ENCODE measurements at regions not wholly inside any gene's neighbourhood (a gene's known extent, or its start where the extent isn't known, plus 50 kb on each side); places are given as distances from the start of the nearest gene placed in this dataset.

DNA sequence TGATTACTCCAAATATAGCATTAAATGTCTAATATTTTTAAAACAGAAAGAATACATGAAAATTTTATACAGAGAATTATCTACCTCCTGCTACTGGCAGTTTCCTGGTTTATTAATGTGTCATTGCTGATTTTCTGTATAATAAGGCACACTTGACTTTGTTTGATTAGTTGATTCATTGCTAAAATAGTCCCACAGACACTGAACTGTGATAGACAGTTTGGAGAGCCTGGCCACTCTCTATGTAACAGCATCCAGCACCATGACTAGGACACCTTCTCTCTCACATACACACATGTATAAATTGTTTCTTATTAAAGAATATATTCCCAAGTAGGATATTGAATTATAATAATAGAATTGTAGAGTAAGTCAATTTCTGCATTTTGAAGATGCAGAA, 368.5 kb upstream of the SNX7 start:
- H3K9me3 ChIP-seq (replicated peaks; ENCODE audit: control insufficient read depth, insufficient read depth, low read length), result no peaks in the 10 kb centered on the region
- BruUV-seq (replicated peaks), result no TSS peak
- ATAC-seq (no peak), FAIRE-seq (no peak), DNase-seq (ENCODE audit: low read depth, low spot score) (no peak)
- H3K27ac ChIP-seq (ENCODE audit: control insufficient read depth, insufficient read depth), result no peak overlapping the region
- H3K36me3 ChIP-seq (ENCODE audit: control insufficient read depth in 2 of 2, insufficient read depth in 2 of 2, low read length in 1 of 2), result no peaks in the 10 kb centered on the region
- H4K20me1 ChIP-seq (ENCODE audit: control insufficient read depth, insufficient read depth), result no peaks in the 10 kb centered on the region
- no peaks in the 10 kb centered on the region for H3K4me1 ChIP-seq (ENCODE audit: control insufficient read depth, insufficient read depth, low read length)
- H3K9ac ChIP-seq (ENCODE audit: control insufficient read depth, insufficient read depth, low read length), result no peak overlapping the region
- ChIA-PET CTCF (no interaction called here), POLR2A (no interaction called here), RAD21 (ENCODE audit: unreplicated experiment) (no interaction called here), SMC1A (ENCODE audit: uncharacterized antibody, unreplicated experiment) (interaction anchor here (1.2 kb wide), 1 partner anchor 17 kb away, joined by 4 read pairs; no protein-coding TSS in a partner anchor)
- in situ Hi-C loops (cut with MboI), result no loop called here
- no peak overlapping the region for H3K4me3 ChIP-seq
- TF ChIP-seq, protein P1, sequence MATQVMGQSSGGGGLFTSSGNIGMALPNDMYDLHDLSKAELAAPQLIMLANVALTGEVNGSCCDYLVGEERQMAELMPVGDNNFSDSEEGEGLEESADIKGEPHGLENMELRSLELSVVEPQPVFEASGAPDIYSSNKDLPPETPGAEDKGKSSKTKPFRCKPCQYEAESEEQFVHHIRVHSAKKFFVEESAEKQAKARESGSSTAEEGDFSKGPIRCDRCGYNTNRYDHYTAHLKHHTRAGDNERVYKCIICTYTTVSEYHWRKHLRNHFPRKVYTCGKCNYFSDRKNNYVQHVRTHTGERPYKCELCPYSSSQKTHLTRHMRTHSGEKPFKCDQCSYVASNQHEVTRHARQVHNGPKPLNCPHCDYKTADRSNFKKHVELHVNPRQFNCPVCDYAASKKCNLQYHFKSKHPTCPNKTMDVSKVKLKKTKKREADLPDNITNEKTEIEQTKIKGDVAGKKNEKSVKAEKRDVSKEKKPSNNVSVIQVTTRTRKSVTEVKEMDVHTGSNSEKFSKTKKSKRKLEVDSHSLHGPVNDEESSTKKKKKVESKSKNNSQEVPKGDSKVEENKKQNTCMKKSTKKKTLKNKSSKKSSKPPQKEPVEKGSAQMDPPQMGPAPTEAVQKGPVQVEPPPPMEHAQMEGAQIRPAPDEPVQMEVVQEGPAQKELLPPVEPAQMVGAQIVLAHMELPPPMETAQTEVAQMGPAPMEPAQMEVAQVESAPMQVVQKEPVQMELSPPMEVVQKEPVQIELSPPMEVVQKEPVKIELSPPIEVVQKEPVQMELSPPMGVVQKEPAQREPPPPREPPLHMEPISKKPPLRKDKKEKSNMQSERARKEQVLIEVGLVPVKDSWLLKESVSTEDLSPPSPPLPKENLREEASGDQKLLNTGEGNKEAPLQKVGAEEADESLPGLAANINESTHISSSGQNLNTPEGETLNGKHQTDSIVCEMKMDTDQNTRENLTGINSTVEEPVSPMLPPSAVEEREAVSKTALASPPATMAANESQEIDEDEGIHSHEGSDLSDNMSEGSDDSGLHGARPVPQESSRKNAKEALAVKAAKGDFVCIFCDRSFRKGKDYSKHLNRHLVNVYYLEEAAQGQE (IDR thresholded peaks at IDR 0.05; ENCODE audit: low read depth, low read length), result no peak
- TF ChIP-seq, protein P2, sequence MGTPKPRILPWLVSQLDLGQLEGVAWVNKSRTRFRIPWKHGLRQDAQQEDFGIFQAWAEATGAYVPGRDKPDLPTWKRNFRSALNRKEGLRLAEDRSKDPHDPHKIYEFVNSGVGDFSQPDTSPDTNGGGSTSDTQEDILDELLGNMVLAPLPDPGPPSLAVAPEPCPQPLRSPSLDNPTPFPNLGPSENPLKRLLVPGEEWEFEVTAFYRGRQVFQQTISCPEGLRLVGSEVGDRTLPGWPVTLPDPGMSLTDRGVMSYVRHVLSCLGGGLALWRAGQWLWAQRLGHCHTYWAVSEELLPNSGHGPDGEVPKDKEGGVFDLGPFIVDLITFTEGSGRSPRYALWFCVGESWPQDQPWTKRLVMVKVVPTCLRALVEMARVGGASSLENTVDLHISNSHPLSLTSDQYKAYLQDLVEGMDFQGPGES (IDR thresholded peaks at IDR 0.05), result no peak
- TF ChIP-seq CBX3 (IDR thresholded peaks at IDR 0.05; ENCODE audit: borderline replicate concordance, low read depth), result no peak
- no peak for TF ChIP-seq FOS (IDR thresholded peaks at IDR 0.05; ENCODE audit: borderline replicate concordance, extremely low read depth, insufficient read length)
- no peak for TF ChIP-seq MTA3 (IDR thresholded peaks at IDR 0.05; ENCODE audit: borderline replicate concordance, low read length)
- TF ChIP-seq TBL1XR1 (IDR thresholded peaks at IDR 0.05; ENCODE audit: low read depth, low read length), result no peak
- TF ChIP-seq, protein P3, sequence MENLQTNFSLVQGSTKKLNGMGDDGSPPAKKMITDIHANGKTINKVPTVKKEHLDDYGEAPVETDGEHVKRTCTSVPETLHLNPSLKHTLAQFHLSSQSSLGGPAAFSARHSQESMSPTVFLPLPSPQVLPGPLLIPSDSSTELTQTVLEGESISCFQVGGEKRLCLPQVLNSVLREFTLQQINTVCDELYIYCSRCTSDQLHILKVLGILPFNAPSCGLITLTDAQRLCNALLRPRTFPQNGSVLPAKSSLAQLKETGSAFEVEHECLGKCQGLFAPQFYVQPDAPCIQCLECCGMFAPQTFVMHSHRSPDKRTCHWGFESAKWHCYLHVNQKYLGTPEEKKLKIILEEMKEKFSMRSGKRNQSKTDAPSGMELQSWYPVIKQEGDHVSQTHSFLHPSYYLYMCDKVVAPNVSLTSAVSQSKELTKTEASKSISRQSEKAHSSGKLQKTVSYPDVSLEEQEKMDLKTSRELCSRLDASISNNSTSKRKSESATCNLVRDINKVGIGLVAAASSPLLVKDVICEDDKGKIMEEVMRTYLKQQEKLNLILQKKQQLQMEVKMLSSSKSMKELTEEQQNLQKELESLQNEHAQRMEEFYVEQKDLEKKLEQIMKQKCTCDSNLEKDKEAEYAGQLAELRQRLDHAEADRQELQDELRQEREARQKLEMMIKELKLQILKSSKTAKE (IDR thresholded peaks at IDR 0.05; ENCODE audit: low read depth, poor library complexity, severe bottlenecking), result no peak
- no peak for TF ChIP-seq NR2C2 (IDR thresholded peaks at IDR 0.05; ENCODE audit: borderline replicate concordance, control insufficient read depth, insufficient read length, low read depth)
- TF ChIP-seq TCF7 (IDR thresholded peaks at IDR 0.05; ENCODE audit: borderline replicate concordance), result no peak
- intact Hi-C loops (cut with micrococcal nuclease; ENCODE audit: unreplicated experiment), result no loop called here
- H2AFZ ChIP-seq (ENCODE audit: control insufficient read depth, low read depth, low read length), result no peak overlapping the region
- H3K27me3 ChIP-seq (replicated peaks in 1 of 2; ENCODE audit: control insufficient read depth in 2 of 2, insufficient read depth in 2 of 2, low read length in 1 of 2), result no peaks in the 10 kb centered on the region
- no peak overlapping the region for H3K4me2 ChIP-seq (ENCODE audit: control insufficient read depth, insufficient read depth)
- no peaks in the 10 kb centered on the region for H3K79me2 ChIP-seq (ENCODE audit: control insufficient read depth, insufficient read depth, low read length)

All from GM12878 (cell line).